OCI-LY7 (cell line): ENCODE measurements at regions not wholly inside any gene's neighbourhood (a gene's known extent, or its start where the extent isn't known, plus 50 kb on each side); places are given as distances from the start of the nearest gene placed in this dataset.
A peak's percentile ranks its signal among the peaks of the same experiment; 100 is the strongest.

Source experiments
- BruUV-seq: library from RNA; stranded (reverse); fragments of 400-500 nt; replicated peaks from 2 replicates; lab custom pipeline; 2021; lab: Mats Ljungman, UMichigan
- CTCF ChIA-PET: fragments of 300-600 bp; sonication (Branson Sonifier 250); formaldehyde crosslinking; loops from one replicate; lab custom pipeline; 2022; ENCODE audit warnings: antibody characterized with exemption; ENCODE audit not compliant: unreplicated experiment; lab: Charles Lee
- POLR2A ChIA-PET: fragments of 300-600 bp; sonication (Branson Sonifier 250); formaldehyde crosslinking; loops from one replicate; lab custom pipeline; 2022; ENCODE audit warnings: antibody characterized with exemption; lab: Charles Lee
- DNase-seq: peaks from one replicate; pipeline ENCODE4 v3.0.0-alpha.2; 2015; ENCODE audit warnings: low spot score
- H2AFZ ChIP-seq: fragments of 200-600 bp; sonication (generic), shearing (Covaris generic); 2 replicates; pipeline ENCODE4 v1.6.1; 2014; ENCODE audit warnings: mild to moderate bottlenecking, antibody characterized with exemption, low read length, moderate library complexity
- H3K27ac ChIP-seq: fragments of 200-600 bp; sonication (generic); 2 replicates; pipeline ENCODE4 v1.5.1; 2014; ENCODE audit warnings: mixed run types, low read depth, mild to moderate bottlenecking, moderate library complexity, low read length, inconsistent platforms; ENCODE audit not compliant: poor library complexity, severe bottlenecking
- H3K36me3 ChIP-seq: fragments of 200-600 bp; sonication (generic); 2 replicates; pipeline ENCODE4 v1.6.1; 2014; ENCODE audit warnings: mild to moderate bottlenecking, antibody characterized with exemption, low read length, moderate library complexity, mixed read lengths; ENCODE audit not compliant: insufficient read depth
- H3K4me1 ChIP-seq: fragments of 200-600 bp; sonication (generic); 2 replicates; pipeline ENCODE4 v1.5.1; 2014; ENCODE audit warnings: mild to moderate bottlenecking, low read length; ENCODE audit not compliant: insufficient read depth, poor library complexity, severe bottlenecking
- H3K4me2 ChIP-seq: fragments of 200-600 bp; sonication (generic); 2 replicates; pipeline ENCODE4 v1.6.1; 2014; ENCODE audit warnings: mild to moderate bottlenecking, low read length
- H3K4me3 ChIP-seq: fragments of 200-600 bp; sonication (generic); 2 replicates; pipeline ENCODE4 v1.5.1; 2014; ENCODE audit warnings: mild to moderate bottlenecking, low read depth, low read length; ENCODE audit not compliant: poor library complexity, severe bottlenecking
- H3K79me2 ChIP-seq: fragments of 200-600 bp; sonication (generic); 2 replicates; pipeline ENCODE4 v1.6.1; 2016; ENCODE audit warnings: low read depth, mild to moderate bottlenecking, low read length, moderate library complexity, mixed read lengths; ENCODE audit not compliant: insufficient read depth
- H3K9me2 ChIP-seq: fragments of 200-600 bp; sonication (generic); 2 replicates; pipeline ENCODE4 v1.6.1; 2016; ENCODE audit warnings: mild to moderate bottlenecking, low read length, mixed read lengths; ENCODE audit not compliant: insufficient read depth
- H3K9me3 ChIP-seq: fragments of 200-600 bp; sonication (generic); 2 replicates; pipeline ENCODE4 v1.6.1; 2014; ENCODE audit warnings: mild to moderate bottlenecking, mixed run types, low read length, mixed read lengths
- H4K20me1 ChIP-seq: fragments of 200-600 bp; sonication (generic); 2 replicates; pipeline ENCODE4 v1.6.1; 2014; ENCODE audit warnings: mild to moderate bottlenecking, antibody characterized with exemption, low read length, moderate library complexity, mixed read lengths; ENCODE audit not compliant: insufficient read depth
- CTCF ChIP-seq: fragments of 200-600 bp; sonication (generic); conservative IDR thresholded peaks from 2 replicates; pipeline ENCODE4 v1.5.1; 2014; ENCODE audit warnings: mild to moderate bottlenecking, antibody characterized with exemption, low read length, moderate library complexity, mixed read lengths
- EZH2phosphoT487 ChIP-seq: fragments of 200-600 bp; sonication (generic); IDR thresholded peaks from 2 replicates; pipeline ENCODE4 v1.6.1; 2018; ENCODE audit warnings: low read depth, borderline replicate concordance, mild to moderate bottlenecking, mixed run types, antibody characterized with exemption, low read length, moderate library complexity, mixed read lengths
- intact Hi-C: fragments of 100-400 bp; cut with micrococcal nuclease; formaldehyde crosslinking; loops from one replicate; pipeline ENCODE4 v1.10.0; 2022; ENCODE audit not compliant: unreplicated experiment

- no peaks in the 10 kb centered on the region for H3K9me3 ChIP-seq
- POLR2A ChIA-PET = interaction anchor here (0.7 kb wide), 3 partner anchors 13 to 1133 kb away, joined by 4 to 11 read pairs (median 5); no protein-coding TSS in a partner anchor
- H3K4me1 ChIP-seq = no peaks in the 10 kb centered on the region
- peak; percentile 7 for DNase-seq
- BruUV-seq = no TSS peak
- intact Hi-C loops = loop anchor here (10.0 kb wide), 1 partner anchor 668 kb away; no protein-coding TSS in a partner anchor
- no peak overlapping the region for H3K4me2 ChIP-seq
- no peak overlapping the region for H3K4me3 ChIP-seq
- H3K36me3 ChIP-seq = no peaks in the 10 kb centered on the region
- CTCF ChIA-PET = no interaction called here
- H3K9me2 ChIP-seq = no peaks in the 10 kb centered on the region
- TF ChIP-seq CTCF = peak; percentile 82
- TF ChIP-seq EZH2phosphoT487 = no peak
- H4K20me1 ChIP-seq = no peaks in the 10 kb centered on the region
- no peak overlapping the region for H3K27ac ChIP-seq
- no peak overlapping the region for H2AFZ ChIP-seq
- no peaks in the 10 kb centered on the region for H3K79me2 ChIP-seq
Measured at GRCh38 chr20:22312744-22313346, 271.5 kb downstream of the FOXA2 start.

GRCh38 chr20:22308934-22309333 is 275.4 kb downstream of the FOXA2 start:
- H3K9me3 ChIP-seq = no peaks in the 10 kb centered on the region
- H3K4me2 ChIP-seq = no peak overlapping the region
- no peak overlapping the region for H3K27ac ChIP-seq
- POLR2A ChIA-PET = interaction anchor here (1.0 kb wide), 1 partner anchor 322 kb away, joined by 3 read pairs; no protein-coding TSS in a partner anchor
- no peaks in the 10 kb centered on the region for H3K36me3 ChIP-seq
- no peak overlapping the region for H2AFZ ChIP-seq
- no peak overlapping the region for H3K4me3 ChIP-seq
- no peaks in the 10 kb centered on the region for H3K9me2 ChIP-seq
- no peaks in the 10 kb centered on the region for H3K4me1 ChIP-seq
- BruUV-seq = no TSS peak
- no peak for TF ChIP-seq CTCF
- TF ChIP-seq EZH2phosphoT487 = no peak
- intact Hi-C loops = no loop called here
- DNase-seq = no peak
- no peaks in the 10 kb centered on the region for H3K79me2 ChIP-seq
- H4K20me1 ChIP-seq = no peaks in the 10 kb centered on the region
- CTCF ChIA-PET = no interaction called here

- no peaks in the 10 kb centered on the region for H4K20me1 ChIP-seq
- no peak overlapping the region for H3K27ac ChIP-seq
- TF ChIP-seq CTCF = no peak
- no peak for TF ChIP-seq EZH2phosphoT487
- no peaks in the 10 kb centered on the region for H3K9me2 ChIP-seq
- H3K79me2 ChIP-seq = no peaks in the 10 kb centered on the region
- H3K4me2 ChIP-seq = no peak overlapping the region
- H3K4me3 ChIP-seq = no peak overlapping the region
- H3K9me3 ChIP-seq = no peaks in the 10 kb centered on the region
- H3K4me1 ChIP-seq = no peaks in the 10 kb centered on the region
- intact Hi-C loops = no loop called here
- POLR2A ChIA-PET = no interaction called here
- CTCF ChIA-PET = no interaction called here
- DNase-seq = no peak
- BruUV-seq = no TSS peak
- no peaks in the 10 kb centered on the region for H3K36me3 ChIP-seq
- no peak overlapping the region for H2AFZ ChIP-seq
Measured at GRCh38 chr20:22307409-22307808, 277.0 kb downstream of the FOXA2 start.
